ENCODE measurements at regions not wholly inside any gene's neighbourhood (a gene's known extent, or its start where the extent isn't known, plus 50 kb on each side); places are given as distances from the start of the nearest gene placed in this dataset.

- no peak for DNase-seq (ENCODE audit: low spot score)
- TF ChIP-seq, protein P1, sequence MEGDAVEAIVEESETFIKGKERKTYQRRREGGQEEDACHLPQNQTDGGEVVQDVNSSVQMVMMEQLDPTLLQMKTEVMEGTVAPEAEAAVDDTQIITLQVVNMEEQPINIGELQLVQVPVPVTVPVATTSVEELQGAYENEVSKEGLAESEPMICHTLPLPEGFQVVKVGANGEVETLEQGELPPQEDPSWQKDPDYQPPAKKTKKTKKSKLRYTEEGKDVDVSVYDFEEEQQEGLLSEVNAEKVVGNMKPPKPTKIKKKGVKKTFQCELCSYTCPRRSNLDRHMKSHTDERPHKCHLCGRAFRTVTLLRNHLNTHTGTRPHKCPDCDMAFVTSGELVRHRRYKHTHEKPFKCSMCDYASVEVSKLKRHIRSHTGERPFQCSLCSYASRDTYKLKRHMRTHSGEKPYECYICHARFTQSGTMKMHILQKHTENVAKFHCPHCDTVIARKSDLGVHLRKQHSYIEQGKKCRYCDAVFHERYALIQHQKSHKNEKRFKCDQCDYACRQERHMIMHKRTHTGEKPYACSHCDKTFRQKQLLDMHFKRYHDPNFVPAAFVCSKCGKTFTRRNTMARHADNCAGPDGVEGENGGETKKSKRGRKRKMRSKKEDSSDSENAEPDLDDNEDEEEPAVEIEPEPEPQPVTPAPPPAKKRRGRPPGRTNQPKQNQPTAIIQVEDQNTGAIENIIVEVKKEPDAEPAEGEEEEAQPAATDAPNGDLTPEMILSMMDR (IDR thresholded peaks at IDR 0.05; ENCODE audit: borderline replicate concordance, control extremely low read depth, extremely low read depth, insufficient read depth, missing control alignments) = no peak
- in situ Hi-C loops (cut with MboI; ENCODE audit: low sequenced_read_pairs, unreplicated experiment) = no loop called here
Observed at GRCh38 chr18:14974088-14974487, 226.1 kb downstream of the ANKRD30B start.

DNA sequence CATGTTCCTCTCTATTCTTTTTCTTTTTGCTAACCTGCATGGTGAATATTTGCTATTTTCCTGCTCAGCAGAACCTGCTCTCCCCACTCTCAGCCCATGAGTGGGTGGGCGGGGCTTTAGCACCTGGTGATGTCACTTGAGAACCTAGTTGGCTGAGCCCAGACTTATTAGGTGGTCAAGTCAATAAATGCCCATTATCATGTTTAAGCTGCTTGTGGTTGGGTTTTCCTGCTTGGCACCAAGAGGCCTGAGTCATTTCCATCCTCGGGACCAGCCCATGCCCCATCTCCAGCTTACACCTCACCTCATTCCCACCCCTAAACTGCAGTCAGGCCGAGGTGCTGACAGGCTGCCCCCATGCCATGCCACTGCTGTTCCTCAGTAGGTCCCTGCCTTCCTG, 226.6 kb downstream of the ANKRD30B start:
- DNase-seq (ENCODE audit: low spot score) = no peak
- TF ChIP-seq, protein P1 (IDR thresholded peaks at IDR 0.05; ENCODE audit: borderline replicate concordance, control extremely low read depth, extremely low read depth, insufficient read depth, missing control alignments) = no peak
- in situ Hi-C loops (cut with MboI; ENCODE audit: low sequenced_read_pairs, unreplicated experiment) = no loop called here

GRCh38 chr18:14975431-14975830, 227.5 kb downstream of the ANKRD30B start:
- no peak for DNase-seq (ENCODE audit: low spot score)
- TF ChIP-seq, protein P1 (IDR thresholded peaks at IDR 0.05; ENCODE audit: borderline replicate concordance, control extremely low read depth, extremely low read depth, insufficient read depth, missing control alignments) = no peak
- in situ Hi-C loops (cut with MboI; ENCODE audit: low sequenced_read_pairs, unreplicated experiment) = no loop called here

GRCh38 chr18:14976736-14977430, 228.9 kb downstream of the ANKRD30B start:
- DNase-seq (ENCODE audit: low spot score) = no peak
- TF ChIP-seq, protein P1 (IDR thresholded peaks at IDR 0.05; ENCODE audit: borderline replicate concordance, control extremely low read depth, extremely low read depth, insufficient read depth, missing control alignments) = no peak
- in situ Hi-C loops (cut with MboI; ENCODE audit: low sequenced_read_pairs, unreplicated experiment) = no loop called here

- TF ChIP-seq, protein P1 (IDR thresholded peaks at IDR 0.05; ENCODE audit: borderline replicate concordance, control extremely low read depth, extremely low read depth, insufficient read depth, missing control alignments) = no peak
- in situ Hi-C loops (cut with MboI; ENCODE audit: low sequenced_read_pairs, unreplicated experiment) = no loop called here
- DNase-seq (ENCODE audit: low spot score) = no peak
Observed at GRCh38 chr18:14978191-14978590, 230.2 kb downstream of the ANKRD30B start.

DNA sequence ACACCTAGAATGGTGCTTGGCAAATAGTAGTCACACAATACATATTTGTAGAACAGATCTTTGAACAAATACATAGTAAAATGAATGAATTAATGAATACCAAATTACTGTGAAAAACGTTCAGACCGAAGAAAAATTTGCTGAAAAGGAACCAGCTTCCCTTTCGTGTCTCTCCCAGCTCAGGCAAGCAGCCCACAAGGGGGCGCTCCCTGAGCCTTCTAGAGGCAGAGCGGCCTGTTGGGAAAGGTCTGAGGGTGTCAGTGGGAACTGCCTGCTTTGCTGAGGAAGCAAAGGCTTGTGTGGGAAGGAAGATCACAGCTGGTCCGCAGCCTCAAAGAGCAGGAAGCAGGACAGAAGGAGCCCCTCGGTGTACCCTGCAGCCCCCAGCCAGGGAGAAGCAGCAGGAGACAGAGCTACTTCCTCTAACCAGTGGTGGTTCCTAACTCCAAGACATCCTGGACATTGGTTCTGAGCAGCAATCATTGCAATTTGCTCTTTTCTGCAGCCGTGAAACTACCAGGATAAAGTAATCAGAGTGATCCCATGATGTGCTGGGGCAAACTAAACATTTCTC, 231.1 kb downstream of the ANKRD30B start:
- TF ChIP-seq, protein P1 (IDR thresholded peaks at IDR 0.05; ENCODE audit: borderline replicate concordance, control extremely low read depth, extremely low read depth, insufficient read depth, missing control alignments) = no peak
- in situ Hi-C loops (cut with MboI; ENCODE audit: low sequenced_read_pairs, unreplicated experiment) = no loop called here
- DNase-seq (ENCODE audit: low spot score) = no peak
